SK-N-SH (cell line): ENCODE measurements at regions not wholly inside any gene's neighbourhood (a gene's known extent, or its start where the extent isn't known, plus 50 kb on each side); places are given as distances from the start of the nearest gene placed in this dataset.

Source experiments
- CHD2 ChIP-seq: fragments of 150-350 bp; IDR thresholded peaks from 2 replicates; pipeline ENCODE4 v1.6.1; 2018; ENCODE audit warnings: low read length; ENCODE audit not compliant: partially characterized antibody
- CTCF ChIP-seq: fragments of 200-600 bp; sonication (generic); IDR thresholded peaks from 2 replicates; pipeline ENCODE4 v1.6.1; 2017; ENCODE audit warnings: antibody characterized with exemption, mild to moderate bottlenecking, moderate library complexity
- NRF1 ChIP-seq: IDR thresholded peaks from 2 replicates; pipeline ENCODE4 v1.6.1; 2012; ENCODE audit warnings: low read depth, mild to moderate bottlenecking, low read length
- POLR2AphosphoS5 ChIP-seq: IDR thresholded peaks from 2 replicates; pipeline ENCODE4 v1.6.1; 2012; ENCODE audit warnings: low read depth, low read length

- TF ChIP-seq NRF1 (no peak), CTCF (no peak), CHD2 (no peak), POLR2AphosphoS5 (no peak)
Observed at GRCh38 chr4:23120374-23120773, 427.6 kb downstream of the GBA3 start.
